ENCODE measurements at regions not wholly inside any gene's neighbourhood (a gene's known extent, or its start where the extent isn't known, plus 50 kb on each side); places are given as distances from the start of the nearest gene placed in this dataset.

DNA sequence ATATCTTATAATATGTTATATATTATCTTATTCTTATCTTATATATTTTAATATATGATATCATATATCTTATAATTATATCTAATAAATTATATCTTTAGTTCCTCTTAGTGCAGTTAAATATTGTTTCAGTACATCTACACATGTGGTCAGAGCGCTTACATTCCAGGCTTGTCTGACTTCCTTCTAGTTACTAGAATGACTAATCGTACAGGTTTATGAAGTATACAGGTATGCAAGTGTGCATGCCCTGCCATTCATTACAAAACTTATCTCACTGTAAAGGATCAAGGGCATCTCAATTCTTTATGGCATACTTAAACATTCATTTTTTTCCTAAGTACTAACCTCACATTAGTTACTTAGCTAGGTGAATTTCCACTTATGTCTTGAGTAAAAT, 1278.0 kb upstream of the MAP3K7 start:
- peaks cover 8% of the 10 kb centered on the region for H3K9me3 Mint-ChIP-seq (ENCODE audit: unreplicated experiment)

GRCh38 chr6:91860541-91861335, 1273.9 kb upstream of the MAP3K7 start:
- Mint-ChIP-seq H3K9me3 (ENCODE audit: unreplicated experiment) (no peaks in the 10 kb centered on the region), H3K36me3 (ENCODE audit: unreplicated experiment) (no peaks in the 10 kb centered on the region), H3K27me3 (ENCODE audit: unreplicated experiment) (no peaks in the 10 kb centered on the region), H3K4me1 (ENCODE audit: unreplicated experiment) (peaks cover 9% of the 10 kb centered on the region), H3K27ac (ENCODE audit: unreplicated experiment) (no peak overlapping the region), H3K4me3 (ENCODE audit: unreplicated experiment) (no peak overlapping the region)
- TF ChIP-seq CTCF (IDR thresholded peaks at IDR 0.05): no peak
- no peak for DNase-seq (ENCODE audit: extremely low spot score, unreplicated experiment)

More for the DNA sequence above, 1278.0 kb upstream of the MAP3K7 start:
- no peak overlapping the region for H3K27ac Mint-ChIP-seq (ENCODE audit: unreplicated experiment)
- no peak overlapping the region for H3K4me3 Mint-ChIP-seq (ENCODE audit: unreplicated experiment)
- no peaks in the 10 kb centered on the region for H3K36me3 Mint-ChIP-seq (ENCODE audit: unreplicated experiment)
- no peak for DNase-seq (ENCODE audit: extremely low spot score, unreplicated experiment)
- no peaks in the 10 kb centered on the region for H3K27me3 Mint-ChIP-seq (ENCODE audit: unreplicated experiment)
- H3K4me1 Mint-ChIP-seq (ENCODE audit: unreplicated experiment): peaks cover 9% of the 10 kb centered on the region
- no peak for TF ChIP-seq CTCF (IDR thresholded peaks at IDR 0.05)

DNA sequence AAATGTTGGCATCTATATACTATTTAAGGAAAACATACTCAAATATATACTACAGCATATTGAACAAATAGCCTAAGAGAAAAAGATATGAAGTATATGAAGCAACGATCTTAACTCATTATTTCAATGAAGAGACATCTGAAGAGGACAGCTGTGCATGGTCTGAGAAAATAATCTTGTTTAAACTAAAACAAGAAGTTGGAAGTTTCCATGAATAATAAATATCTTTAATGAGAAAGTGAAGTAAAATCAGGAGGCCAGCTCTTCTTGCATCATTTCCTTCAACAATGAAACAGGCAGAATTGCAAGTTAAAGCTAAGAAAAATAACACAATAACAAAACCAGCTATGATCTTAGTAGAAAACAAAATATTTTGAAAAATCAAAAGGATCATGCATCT, 1265.4 kb upstream of the MAP3K7 start:
- Mint-ChIP-seq H3K9me3 (ENCODE audit: unreplicated experiment) (no peaks in the 10 kb centered on the region), H3K36me3 (ENCODE audit: unreplicated experiment) (peaks cover 2% of the 10 kb centered on the region), H3K27ac (ENCODE audit: unreplicated experiment) (peak overlapping the region; percentile 53), H3K27me3 (ENCODE audit: unreplicated experiment) (no peaks in the 10 kb centered on the region), H3K4me1 (ENCODE audit: unreplicated experiment) (peaks cover 27% of the 10 kb centered on the region), H3K4me3 (ENCODE audit: unreplicated experiment) (no peak overlapping the region)
- no peak for DNase-seq (ENCODE audit: extremely low spot score, unreplicated experiment)
- no peak for TF ChIP-seq CTCF (IDR thresholded peaks at IDR 0.05)

GRCh38 chr6:91834813-91835212, 1247.9 kb upstream of the MAP3K7 start:
- Mint-ChIP-seq H3K36me3 (ENCODE audit: unreplicated experiment) (no peaks in the 10 kb centered on the region), H3K27ac (ENCODE audit: unreplicated experiment) (no peak overlapping the region), H3K9me3 (ENCODE audit: unreplicated experiment) (no peaks in the 10 kb centered on the region), H3K4me3 (ENCODE audit: unreplicated experiment) (no peak overlapping the region), H3K4me1 (ENCODE audit: unreplicated experiment) (no peaks in the 10 kb centered on the region), H3K27me3 (ENCODE audit: unreplicated experiment) (no peaks in the 10 kb centered on the region)
- DNase-seq (ENCODE audit: extremely low spot score, unreplicated experiment): no peak
- TF ChIP-seq CTCF (IDR thresholded peaks at IDR 0.05): no peak

- TF ChIP-seq CTCF (IDR thresholded peaks at IDR 0.05): no peak
- peaks cover 7% of the 10 kb centered on the region for H3K4me1 Mint-ChIP-seq (ENCODE audit: unreplicated experiment)
- H3K27ac Mint-ChIP-seq (ENCODE audit: unreplicated experiment): no peak overlapping the region
Measured at GRCh38 chr6:91827151-91827550, 1240.3 kb upstream of the MAP3K7 start.

More at GRCh38 chr6:91827151-91827550, 1240.3 kb upstream of the MAP3K7 start:
- Mint-ChIP-seq H3K36me3 (ENCODE audit: unreplicated experiment) (no peaks in the 10 kb centered on the region), H3K4me3 (ENCODE audit: unreplicated experiment) (no peak overlapping the region), H3K9me3 (ENCODE audit: unreplicated experiment) (no peaks in the 10 kb centered on the region), H3K27me3 (ENCODE audit: unreplicated experiment) (no peaks in the 10 kb centered on the region)
- DNase-seq (ENCODE audit: extremely low spot score, unreplicated experiment): no peak

All from osteocyte (in vitro differentiated cells).